Activated naive CD4-positive, alpha-beta T cell treated with anti-CD3 and anti-CD28 coated beads, Interleukin-2, amount 50 U/mL, for 72 hours (primary cell): ENCODE measurements at regions not wholly inside any gene's neighbourhood (a gene's known extent, or its start where the extent isn't known, plus 50 kb on each side); places are given as distances from the start of the nearest gene placed in this dataset.
A peak's percentile ranks its signal among the peaks of the same experiment; 100 is the strongest.

Source experiments
- ATAC-seq, 2 donors: fragments of 150-1000 bp; cut with Tn5 transposase; 2 replicates each; pipeline ENCODE4 v1.10.0; 2021; ENCODE audit warnings: mild to moderate bottlenecking in 2 of 2, moderate library complexity in 2 of 2
- DNase-seq, 2 donors: peaks; one replicate each; pipeline ENCODE4 v3.0.0; 2021 to 2022; ENCODE audit warnings: low spot score in 2 of 2
- H3K27ac Mint-ChIP-seq, 2 donors: one replicate each; pipeline ENCODE4 v1.8.0; 2022; ENCODE audit warnings: mild to moderate bottlenecking in 2 of 2, mixed read lengths in 2 of 2
- H3K36me3 Mint-ChIP-seq, 2 donors: one replicate each; pipeline ENCODE4 v1.8.0; 2022; ENCODE audit warnings: mixed read lengths in 2 of 2
- H3K9me3 Mint-ChIP-seq, 2 donors: one replicate each; pipeline ENCODE4 v1.8.0; 2022; ENCODE audit warnings: mixed read lengths in 2 of 2

DNA sequence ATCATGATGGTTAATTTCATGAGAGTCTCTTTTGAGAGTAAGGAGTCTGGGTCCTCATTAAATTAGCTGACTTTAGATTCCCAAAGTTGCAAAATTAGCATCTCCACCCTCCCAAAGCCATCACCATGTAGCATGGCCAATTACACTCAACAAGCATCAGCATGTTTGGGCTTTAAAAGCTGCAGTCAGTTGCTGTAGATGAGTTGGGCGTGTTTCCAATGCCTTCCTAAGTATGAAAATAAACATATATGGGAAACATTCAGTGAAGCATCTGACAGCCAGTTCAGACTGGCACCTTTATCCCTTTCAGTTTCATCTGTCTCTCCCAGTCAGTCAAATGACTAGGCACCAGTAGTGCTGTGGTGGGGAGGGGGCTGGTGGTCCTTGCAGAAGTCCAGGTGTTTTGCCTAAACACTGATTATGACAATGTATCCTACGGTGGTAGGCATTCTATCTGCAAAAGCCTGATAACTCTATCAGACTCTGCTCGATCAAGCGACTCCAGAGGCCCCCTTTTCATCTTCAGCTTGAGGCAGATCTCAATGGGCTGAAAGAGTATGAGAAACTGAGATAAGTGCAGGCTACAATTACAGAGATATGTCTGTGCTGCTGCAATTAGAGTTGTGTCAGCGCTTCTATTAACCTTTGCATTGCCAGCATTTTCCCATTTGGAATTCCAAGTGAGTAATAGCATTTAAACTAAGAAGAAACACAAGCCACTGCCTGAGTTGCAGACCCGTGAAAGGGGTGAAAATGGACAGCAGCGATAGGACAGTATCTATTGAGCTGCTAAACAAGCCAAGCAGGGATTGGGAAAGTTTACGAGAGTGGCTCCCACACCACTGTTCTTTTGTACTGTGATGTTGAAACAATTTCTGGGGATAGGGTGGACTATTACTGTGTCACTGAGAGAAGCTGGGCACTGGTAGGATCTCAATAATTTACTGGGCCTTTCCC, 67.3 kb upstream of the SPOPL start:
- no peak overlapping the region for H3K27ac Mint-ChIP-seq
- ATAC-seq, result no peak
- peaks cover 2 to 5% of the 10 kb centered on the region in 2 donors for H3K36me3 Mint-ChIP-seq
- no peak for DNase-seq
- H3K9me3 Mint-ChIP-seq, result peaks cover 4% of the 10 kb centered on the region in 2 donors

- H3K36me3 Mint-ChIP-seq, result no peaks in the 10 kb centered on the region
- H3K9me3 Mint-ChIP-seq, result no peaks in the 10 kb centered on the region
- ATAC-seq (no peak), DNase-seq (no peak)
- no peak overlapping the region for H3K27ac Mint-ChIP-seq
Measured at GRCh38 chr2:138435701-138436100, 65.9 kb upstream of the SPOPL start.

DNA sequence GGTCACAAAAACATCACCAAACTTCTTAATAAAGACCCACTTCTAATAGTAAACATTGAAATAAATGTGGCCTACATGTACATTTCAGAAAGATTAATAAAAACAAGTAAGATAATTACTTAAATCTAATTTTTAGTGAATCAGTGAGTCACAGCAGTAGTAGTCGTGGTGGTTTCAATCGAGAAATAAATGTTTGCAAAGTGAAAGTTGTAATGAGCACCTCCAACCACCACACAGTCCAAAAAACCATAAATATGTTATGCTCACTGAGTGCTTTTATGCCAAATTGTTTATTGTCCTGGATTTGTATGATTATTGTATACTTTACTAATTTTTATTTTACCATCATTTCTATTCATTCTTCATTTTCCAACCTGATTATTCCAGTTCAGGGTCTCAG, 61.8 kb upstream of the SPOPL start:
- Mint-ChIP-seq H3K9me3 (peaks cover 0 to 4% of the 10 kb centered on the region in 2 donors), H3K27ac (no peak overlapping the region), H3K36me3 (no peaks in the 10 kb centered on the region)
- DNase-seq (no peak), ATAC-seq (peak in 1 of 2 donors; percentile 58)

DNA sequence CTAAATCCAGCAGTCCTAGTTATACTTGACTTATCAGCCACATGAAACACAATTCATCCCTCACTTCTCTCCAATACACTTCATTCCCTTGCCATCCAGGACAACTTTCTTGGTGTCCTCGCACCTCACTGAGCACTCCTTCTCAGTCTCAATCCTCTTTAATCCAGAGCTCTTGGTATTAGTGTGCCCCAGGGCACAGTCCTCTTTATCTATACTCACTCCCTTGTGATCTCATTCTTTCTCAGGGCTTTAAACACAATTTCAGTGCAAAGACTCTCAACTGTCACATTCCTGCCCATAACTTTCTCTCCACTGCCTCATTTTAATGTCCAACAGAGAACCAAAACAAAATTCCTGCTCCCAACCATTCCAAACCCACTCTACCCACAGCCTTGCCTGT, 60.8 kb upstream of the SPOPL start:
- no peak for DNase-seq
- peaks cover 0 to 4% of the 10 kb centered on the region in 2 donors for H3K9me3 Mint-ChIP-seq

GRCh38 chr2:138441916-138442315, 59.7 kb upstream of the SPOPL start:
- H3K36me3 Mint-ChIP-seq, result no peaks in the 10 kb centered on the region
- no peak overlapping the region for H3K27ac Mint-ChIP-seq
- DNase-seq (no peak), ATAC-seq (no peak)
- peaks cover 0 to 4% of the 10 kb centered on the region in 2 donors for H3K9me3 Mint-ChIP-seq

More for the DNA sequence above, 60.8 kb upstream of the SPOPL start:
- no peak overlapping the region for H3K27ac Mint-ChIP-seq
- H3K36me3 Mint-ChIP-seq, result no peaks in the 10 kb centered on the region
- ATAC-seq, result no peak

GRCh38 chr2:138444411-138444810, 57.2 kb upstream of the SPOPL start:
- Mint-ChIP-seq H3K27ac (no peak overlapping the region), H3K36me3 (no peaks in the 10 kb centered on the region), H3K9me3 (peaks cover 0 to 4% of the 10 kb centered on the region in 2 donors)
- DNase-seq, result no peak
- no peak for ATAC-seq

GRCh38 chr2:138445227-138445626, 56.3 kb upstream of the SPOPL start:
- no peak for ATAC-seq
- Mint-ChIP-seq H3K27ac (no peak overlapping the region), H3K9me3 (peaks cover 0 to 4% of the 10 kb centered on the region in 2 donors), H3K36me3 (no peaks in the 10 kb centered on the region)
- no peak for DNase-seq

DNA sequence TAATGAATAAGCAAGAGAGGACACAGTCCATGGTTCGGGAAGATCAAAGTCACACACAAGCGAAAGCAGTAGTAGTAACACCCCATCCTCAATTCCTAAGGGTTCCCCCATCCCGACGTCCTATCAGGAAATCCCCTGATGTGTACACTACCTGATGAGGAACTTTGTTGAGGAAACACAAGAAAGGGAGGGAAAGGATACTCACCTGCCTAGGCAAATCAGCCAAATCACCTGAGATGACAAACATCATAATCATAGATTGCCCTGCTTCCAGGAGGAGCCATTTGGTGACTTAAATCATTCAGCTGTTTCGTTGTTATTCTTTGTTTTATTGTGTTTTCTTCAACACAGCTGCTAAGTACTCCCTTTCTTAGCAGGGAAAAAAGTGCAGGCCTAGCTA, 55.5 kb upstream of the SPOPL start:
- peaks cover 0 to 2% of the 10 kb centered on the region in 2 donors for H3K9me3 Mint-ChIP-seq

DNA sequence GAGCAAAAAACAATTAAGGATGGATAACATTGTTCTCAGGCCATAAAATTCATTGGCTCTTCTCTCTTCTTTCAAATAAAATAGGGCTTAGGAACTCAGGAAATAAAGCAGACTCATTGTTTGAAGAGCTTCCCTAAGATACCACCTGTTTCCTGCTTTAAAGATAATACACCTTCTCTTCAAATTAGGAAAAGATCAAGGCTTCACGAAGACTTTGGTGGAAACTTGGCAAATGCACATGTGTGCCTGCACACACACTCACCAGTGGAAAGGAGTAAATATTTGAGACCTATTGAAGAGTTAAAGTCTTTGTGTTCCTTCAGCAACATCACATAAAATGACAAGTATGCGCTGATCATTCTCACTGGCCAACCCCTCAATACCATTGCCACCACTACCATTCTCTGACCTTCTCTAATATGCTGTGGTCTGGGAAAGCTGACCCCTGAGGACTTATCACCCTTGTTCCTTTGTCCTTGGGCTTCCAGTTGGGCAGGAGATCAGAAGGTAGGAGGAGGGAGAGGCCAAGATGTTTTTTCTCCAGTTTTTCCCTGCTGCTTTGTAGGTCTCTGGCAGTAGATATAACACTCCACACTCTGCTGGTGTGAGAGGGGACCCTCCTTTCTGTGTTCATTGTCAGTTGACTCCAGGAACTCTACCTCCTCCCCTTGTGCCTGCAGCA, 53.5 kb upstream of the SPOPL start:
- H3K27ac Mint-ChIP-seq, result no peak overlapping the region
- no peak for ATAC-seq
- no peaks in the 10 kb centered on the region for H3K36me3 Mint-ChIP-seq
- H3K9me3 Mint-ChIP-seq, result no peaks in the 10 kb centered on the region
- no peak for DNase-seq

More for the DNA sequence above, 55.5 kb upstream of the SPOPL start:
- ATAC-seq (no peak), DNase-seq (no peak)
- Mint-ChIP-seq H3K36me3 (no peaks in the 10 kb centered on the region), H3K27ac (no peak overlapping the region)
